Colonic mucosa (tissue), 4 donors: ENCODE measurements at regions not wholly inside any gene's neighbourhood (a gene's known extent, or its start where the extent isn't known, plus 50 kb on each side); places are given as distances from the start of the nearest gene placed in this dataset.

Source experiments
- DNase-seq: peaks from one replicate; pipeline ENCODE4 v3.0.0-alpha.2; 2020
- H3K27ac ChIP-seq: fragments of 200-600 bp; one replicate; pipeline ENCODE4 v1.8.0; 2021
- H3K27me3 ChIP-seq: fragments of 200-600 bp; one replicate; pipeline ENCODE4 v1.8.0; 2021
- H3K36me3 ChIP-seq: fragments of 200-600 bp; one replicate; pipeline ENCODE4 v1.8.0; 2021
- H3K4me1 ChIP-seq: fragments of 200-600 bp; one replicate; pipeline ENCODE4 v1.8.0; 2021; ENCODE audit warnings: mild to moderate bottlenecking
- H3K4me3 ChIP-seq: fragments of 200-600 bp; one replicate; pipeline ENCODE4 v1.8.0; 2021
- H3K9ac ChIP-seq, 2 donors: one replicate each; pipeline ENCODE4 v1.7.0; 2013; ENCODE audit warnings: control low read depth in 2 of 2, low read depth in 2 of 2, low read length in 2 of 2
- H3K9me3 ChIP-seq: fragments of 200-600 bp; one replicate; pipeline ENCODE4 v1.8.0; 2021
- intact Hi-C: fragments of 100-400 bp; cut with DNase I; formaldehyde crosslinking; loops from one replicate; pipeline ENCODE4 v1.14.1; 2022
- TF ChIP-seq, protein P1 (sequence below): fragments of 200-600 bp; IDR thresholded peaks from one replicate; pipeline ENCODE4 v1.8.0; 2022; ENCODE audit warnings: antibody characterized with exemption, mild to moderate bottlenecking
- donor health status: healthy.
- donor health status: DM: no; HTN: no; CAD: no.
- donor health status: DM: no; HTN: no; CAD: no.

DNA sequence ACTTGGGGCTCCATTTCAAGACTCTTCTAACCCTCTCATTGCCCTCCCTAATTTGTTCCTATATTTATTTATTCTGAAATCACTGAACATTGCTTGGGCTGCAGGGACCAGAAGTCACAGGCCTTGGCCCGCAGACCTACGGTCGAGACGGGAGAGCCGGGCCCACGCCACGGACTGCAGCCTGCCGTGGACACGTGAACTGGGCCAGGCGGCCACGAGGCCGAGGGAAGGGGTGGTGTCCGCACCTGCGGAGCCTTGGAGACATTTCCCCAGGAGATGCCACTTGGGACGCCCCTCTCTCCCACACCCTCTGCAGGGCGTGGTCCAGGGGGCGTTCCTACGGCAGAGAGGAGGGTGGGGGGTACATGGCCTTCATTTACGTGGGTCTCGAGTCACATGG is 463.9 kb downstream of the ICE1 start:
- H3K9me3 ChIP-seq: no peaks in the 10 kb centered on the region
- intact Hi-C loops: loop anchor here (5.0 to 10.0 kb wide), 2 partner anchors 691 to 858 kb away; no protein-coding TSS in a partner anchor
- no peak overlapping the region for H3K9ac ChIP-seq
- H3K4me1 ChIP-seq: no peaks in the 10 kb centered on the region
- H3K27ac ChIP-seq: no peak overlapping the region
- H3K4me3 ChIP-seq: no peak overlapping the region
- no peak for DNase-seq
- H3K27me3 ChIP-seq: no peaks in the 10 kb centered on the region
- H3K36me3 ChIP-seq: no peaks in the 10 kb centered on the region
- TF ChIP-seq, protein P1, sequence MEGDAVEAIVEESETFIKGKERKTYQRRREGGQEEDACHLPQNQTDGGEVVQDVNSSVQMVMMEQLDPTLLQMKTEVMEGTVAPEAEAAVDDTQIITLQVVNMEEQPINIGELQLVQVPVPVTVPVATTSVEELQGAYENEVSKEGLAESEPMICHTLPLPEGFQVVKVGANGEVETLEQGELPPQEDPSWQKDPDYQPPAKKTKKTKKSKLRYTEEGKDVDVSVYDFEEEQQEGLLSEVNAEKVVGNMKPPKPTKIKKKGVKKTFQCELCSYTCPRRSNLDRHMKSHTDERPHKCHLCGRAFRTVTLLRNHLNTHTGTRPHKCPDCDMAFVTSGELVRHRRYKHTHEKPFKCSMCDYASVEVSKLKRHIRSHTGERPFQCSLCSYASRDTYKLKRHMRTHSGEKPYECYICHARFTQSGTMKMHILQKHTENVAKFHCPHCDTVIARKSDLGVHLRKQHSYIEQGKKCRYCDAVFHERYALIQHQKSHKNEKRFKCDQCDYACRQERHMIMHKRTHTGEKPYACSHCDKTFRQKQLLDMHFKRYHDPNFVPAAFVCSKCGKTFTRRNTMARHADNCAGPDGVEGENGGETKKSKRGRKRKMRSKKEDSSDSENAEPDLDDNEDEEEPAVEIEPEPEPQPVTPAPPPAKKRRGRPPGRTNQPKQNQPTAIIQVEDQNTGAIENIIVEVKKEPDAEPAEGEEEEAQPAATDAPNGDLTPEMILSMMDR: no peak

DNA sequence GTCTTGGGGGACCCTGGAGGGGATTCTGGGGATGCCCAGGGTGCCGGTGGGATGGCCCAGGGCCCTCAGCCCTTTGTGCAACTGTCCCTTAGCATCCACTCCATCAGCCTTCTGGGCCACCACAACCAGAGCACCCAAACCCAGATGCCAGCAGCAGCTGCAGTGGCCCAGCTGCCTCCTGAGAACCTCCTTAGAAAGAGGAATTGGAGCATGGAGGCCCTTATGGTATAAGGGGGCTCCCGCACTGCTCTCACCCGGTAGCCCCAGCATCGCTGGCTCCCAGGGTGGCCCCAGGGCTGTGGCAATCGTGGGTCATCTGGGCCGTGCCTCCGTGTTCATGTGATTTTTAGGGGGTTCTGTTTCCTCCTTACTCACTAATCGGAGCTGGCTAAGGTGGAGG is 463.3 kb downstream of the ICE1 start:
- TF ChIP-seq, protein P1: no peak
- no peak for DNase-seq
- H3K9ac ChIP-seq: no peak overlapping the region
- H3K4me3 ChIP-seq: no peak overlapping the region
- no peaks in the 10 kb centered on the region for H3K9me3 ChIP-seq
- no peaks in the 10 kb centered on the region for H3K27me3 ChIP-seq
- H3K4me1 ChIP-seq: no peaks in the 10 kb centered on the region
- intact Hi-C loops: loop anchor here (5.0 to 10.0 kb wide), 2 partner anchors 692 to 859 kb away; no protein-coding TSS in a partner anchor
- H3K27ac ChIP-seq: no peak overlapping the region
- no peaks in the 10 kb centered on the region for H3K36me3 ChIP-seq

DNA sequence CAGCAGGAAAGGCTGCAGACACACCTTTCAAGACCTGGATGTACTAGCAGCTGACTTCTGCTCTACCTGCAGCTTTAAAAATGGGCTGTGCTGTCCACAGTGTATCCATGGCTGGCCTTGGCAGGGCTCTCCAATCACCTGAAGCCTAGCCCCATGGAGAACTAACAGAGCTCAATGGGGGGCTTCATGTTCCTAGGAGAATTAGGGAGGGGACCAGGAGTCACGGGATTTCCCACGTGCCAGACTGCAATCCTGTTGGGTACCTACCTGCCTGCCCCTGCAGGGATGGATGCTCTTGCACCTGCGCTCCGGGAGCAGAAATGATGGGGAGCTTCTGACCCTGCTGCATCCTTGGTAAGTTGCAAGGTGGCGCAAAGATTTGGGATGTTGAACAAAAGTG is 462.1 kb downstream of the ICE1 start:
- no peak overlapping the region for H3K9ac ChIP-seq
- no peaks in the 10 kb centered on the region for H3K36me3 ChIP-seq
- intact Hi-C loops: loop anchor here (5.0 to 10.0 kb wide), 2 partner anchors 387 to 860 kb away; no protein-coding TSS in a partner anchor
- no peaks in the 10 kb centered on the region for H3K9me3 ChIP-seq
- no peaks in the 10 kb centered on the region for H3K27me3 ChIP-seq
- no peak for DNase-seq
- H3K4me1 ChIP-seq: no peaks in the 10 kb centered on the region
- no peak overlapping the region for H3K27ac ChIP-seq
- H3K4me3 ChIP-seq: no peak overlapping the region
- TF ChIP-seq, protein P1: no peak

DNA sequence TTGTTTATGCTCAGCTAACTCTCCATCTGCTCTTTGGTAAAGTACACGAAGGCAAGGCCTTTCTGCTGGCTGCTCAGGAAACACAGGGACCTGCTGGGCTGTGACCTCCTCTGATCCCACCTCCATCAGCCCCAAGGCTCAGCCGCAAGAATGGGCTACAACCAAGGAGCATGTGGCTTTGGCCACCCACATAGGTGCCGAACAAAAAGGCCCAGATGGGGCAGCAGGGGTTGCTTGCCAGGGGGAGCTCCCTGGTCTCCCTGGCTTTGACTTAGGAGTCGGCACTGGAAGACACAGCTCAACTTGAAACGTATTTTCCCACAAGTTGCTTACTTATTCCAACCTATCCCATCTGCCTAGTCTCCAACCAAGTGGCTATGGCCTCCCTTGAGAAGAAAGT is 461.1 kb downstream of the ICE1 start:
- intact Hi-C loops: loop anchor here (5.0 to 10.0 kb wide), 2 partner anchors 386 to 861 kb away; no protein-coding TSS in a partner anchor
- Histone ChIP-seq H3K4me1 (no peaks in the 10 kb centered on the region), H3K27me3 (no peaks in the 10 kb centered on the region), H3K9me3 (no peaks in the 10 kb centered on the region), H3K9ac (no peak overlapping the region), H3K4me3 (no peak overlapping the region), H3K36me3 (no peaks in the 10 kb centered on the region), H3K27ac (no peak overlapping the region)
- TF ChIP-seq, protein P1: no peak
- DNase-seq: no peak

DNA sequence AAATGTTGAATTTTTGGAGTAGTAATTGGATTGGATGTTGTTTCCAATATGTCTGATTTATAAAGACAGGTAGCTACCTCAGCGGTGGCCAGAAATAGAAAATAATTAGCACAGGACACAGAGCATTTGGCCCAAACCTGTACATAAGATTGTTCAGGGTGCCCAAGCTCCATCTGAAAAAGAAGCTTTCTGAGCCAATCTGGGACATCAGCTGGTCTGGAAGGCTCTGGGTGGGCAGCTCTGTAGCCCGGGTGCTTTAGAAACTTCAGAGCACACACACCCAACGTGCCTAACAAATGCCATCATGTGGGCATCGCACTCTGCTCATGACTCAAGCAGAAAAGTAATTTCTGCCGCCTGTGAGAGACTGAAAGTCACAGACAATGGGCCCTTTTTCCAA is 460.7 kb downstream of the ICE1 start:
- no peaks in the 10 kb centered on the region for H3K27me3 ChIP-seq
- intact Hi-C loops: loop anchor here (5.0 to 10.0 kb wide), 2 partner anchors 386 to 862 kb away; no protein-coding TSS in a partner anchor
- DNase-seq: no peak
- H3K4me3 ChIP-seq: no peak overlapping the region
- H3K9me3 ChIP-seq: no peaks in the 10 kb centered on the region
- no peak overlapping the region for H3K27ac ChIP-seq
- TF ChIP-seq, protein P1: no peak
- no peaks in the 10 kb centered on the region for H3K4me1 ChIP-seq
- no peaks in the 10 kb centered on the region for H3K36me3 ChIP-seq
- H3K9ac ChIP-seq: no peak overlapping the region
